ENCODE measurements at regions not wholly inside any gene's neighbourhood (a gene's known extent, or its start where the extent isn't known, plus 50 kb on each side); places are given as distances from the start of the nearest gene placed in this dataset.

DNA sequence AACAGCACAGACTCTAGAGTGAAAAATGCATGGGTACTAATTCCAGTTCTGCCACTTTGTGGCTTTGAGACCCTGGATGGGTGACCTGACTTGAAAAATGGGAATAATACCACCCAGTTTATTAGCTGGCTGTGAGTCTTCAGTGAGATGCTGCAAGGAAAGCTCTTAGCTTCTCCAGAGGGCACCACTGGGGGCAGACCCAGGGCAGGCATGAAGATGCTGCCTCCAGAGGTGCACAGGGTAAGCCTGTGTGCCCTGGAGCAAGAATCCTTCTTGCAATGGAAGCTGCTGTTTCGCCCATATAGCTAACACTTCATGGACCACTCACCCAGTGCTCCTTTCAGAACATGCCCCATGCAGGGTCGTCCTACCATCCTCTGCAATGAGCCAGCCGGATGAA, 75.7 kb downstream of the C5orf15 start:
- H3K4me2 ChIP-seq (ENCODE audit: low read length), result no peak overlapping the region
- no peaks in the 10 kb centered on the region for H4K20me1 ChIP-seq (ENCODE audit: insufficient read depth)
- no peak overlapping the region for H2AFZ ChIP-seq (ENCODE audit: low read depth, low read length)
- H3F3A ChIP-seq (ENCODE audit: insufficient read depth, low read length, poor library complexity, severe bottlenecking), result no peaks in the 10 kb centered on the region
- H3K79me2 ChIP-seq (replicated peaks; ENCODE audit: insufficient read depth, low read length), result no peaks in the 10 kb centered on the region
- H3K27ac ChIP-seq (ENCODE audit: low read length), result no peak overlapping the region
- no peak overlapping the region for H3K4me3 ChIP-seq (ENCODE audit: low read length)
- no peaks in the 10 kb centered on the region for H3K9me2 ChIP-seq (ENCODE audit: insufficient read depth, low read length)
- no peaks in the 10 kb centered on the region for H3K36me3 ChIP-seq (ENCODE audit: insufficient read depth, low read length)
- H3K9me3 ChIP-seq (ENCODE audit: low read length), result no peaks in the 10 kb centered on the region
- no peaks in the 10 kb centered on the region for H3K27me3 ChIP-seq (ENCODE audit: insufficient read depth, low read depth, low read length)
- TF ChIP-seq EZH2 (IDR thresholded peaks at IDR 0.05; ENCODE audit: borderline replicate concordance, insufficient read depth, low read length, poor library complexity, severe bottlenecking) (no peak), POLR2AphosphoS5 (IDR thresholded peaks at IDR 0.05) (no peak), MXI1 (conservative IDR thresholded peaks at IDR 0.05; ENCODE audit: poor library complexity, severe bottlenecking) (no peak), TAF1 (IDR thresholded peaks at IDR 0.05; ENCODE audit: low read depth) (no peak), RAD21 (conservative IDR thresholded peaks at IDR 0.05) (no peak), EP300 (conservative IDR thresholded peaks at IDR 0.05; ENCODE audit: poor library complexity, severe bottlenecking) (no peak), SMC3 (conservative IDR thresholded peaks at IDR 0.05; ENCODE audit: poor library complexity) (no peak)
- TF ChIP-seq, protein P1, sequence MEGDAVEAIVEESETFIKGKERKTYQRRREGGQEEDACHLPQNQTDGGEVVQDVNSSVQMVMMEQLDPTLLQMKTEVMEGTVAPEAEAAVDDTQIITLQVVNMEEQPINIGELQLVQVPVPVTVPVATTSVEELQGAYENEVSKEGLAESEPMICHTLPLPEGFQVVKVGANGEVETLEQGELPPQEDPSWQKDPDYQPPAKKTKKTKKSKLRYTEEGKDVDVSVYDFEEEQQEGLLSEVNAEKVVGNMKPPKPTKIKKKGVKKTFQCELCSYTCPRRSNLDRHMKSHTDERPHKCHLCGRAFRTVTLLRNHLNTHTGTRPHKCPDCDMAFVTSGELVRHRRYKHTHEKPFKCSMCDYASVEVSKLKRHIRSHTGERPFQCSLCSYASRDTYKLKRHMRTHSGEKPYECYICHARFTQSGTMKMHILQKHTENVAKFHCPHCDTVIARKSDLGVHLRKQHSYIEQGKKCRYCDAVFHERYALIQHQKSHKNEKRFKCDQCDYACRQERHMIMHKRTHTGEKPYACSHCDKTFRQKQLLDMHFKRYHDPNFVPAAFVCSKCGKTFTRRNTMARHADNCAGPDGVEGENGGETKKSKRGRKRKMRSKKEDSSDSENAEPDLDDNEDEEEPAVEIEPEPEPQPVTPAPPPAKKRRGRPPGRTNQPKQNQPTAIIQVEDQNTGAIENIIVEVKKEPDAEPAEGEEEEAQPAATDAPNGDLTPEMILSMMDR (IDR thresholded peaks at IDR 0.05; ENCODE audit: poor library complexity, severe bottlenecking), result no peak
- TF ChIP-seq, protein P2, sequence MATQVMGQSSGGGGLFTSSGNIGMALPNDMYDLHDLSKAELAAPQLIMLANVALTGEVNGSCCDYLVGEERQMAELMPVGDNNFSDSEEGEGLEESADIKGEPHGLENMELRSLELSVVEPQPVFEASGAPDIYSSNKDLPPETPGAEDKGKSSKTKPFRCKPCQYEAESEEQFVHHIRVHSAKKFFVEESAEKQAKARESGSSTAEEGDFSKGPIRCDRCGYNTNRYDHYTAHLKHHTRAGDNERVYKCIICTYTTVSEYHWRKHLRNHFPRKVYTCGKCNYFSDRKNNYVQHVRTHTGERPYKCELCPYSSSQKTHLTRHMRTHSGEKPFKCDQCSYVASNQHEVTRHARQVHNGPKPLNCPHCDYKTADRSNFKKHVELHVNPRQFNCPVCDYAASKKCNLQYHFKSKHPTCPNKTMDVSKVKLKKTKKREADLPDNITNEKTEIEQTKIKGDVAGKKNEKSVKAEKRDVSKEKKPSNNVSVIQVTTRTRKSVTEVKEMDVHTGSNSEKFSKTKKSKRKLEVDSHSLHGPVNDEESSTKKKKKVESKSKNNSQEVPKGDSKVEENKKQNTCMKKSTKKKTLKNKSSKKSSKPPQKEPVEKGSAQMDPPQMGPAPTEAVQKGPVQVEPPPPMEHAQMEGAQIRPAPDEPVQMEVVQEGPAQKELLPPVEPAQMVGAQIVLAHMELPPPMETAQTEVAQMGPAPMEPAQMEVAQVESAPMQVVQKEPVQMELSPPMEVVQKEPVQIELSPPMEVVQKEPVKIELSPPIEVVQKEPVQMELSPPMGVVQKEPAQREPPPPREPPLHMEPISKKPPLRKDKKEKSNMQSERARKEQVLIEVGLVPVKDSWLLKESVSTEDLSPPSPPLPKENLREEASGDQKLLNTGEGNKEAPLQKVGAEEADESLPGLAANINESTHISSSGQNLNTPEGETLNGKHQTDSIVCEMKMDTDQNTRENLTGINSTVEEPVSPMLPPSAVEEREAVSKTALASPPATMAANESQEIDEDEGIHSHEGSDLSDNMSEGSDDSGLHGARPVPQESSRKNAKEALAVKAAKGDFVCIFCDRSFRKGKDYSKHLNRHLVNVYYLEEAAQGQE (IDR thresholded peaks at IDR 0.05; ENCODE audit: borderline replicate concordance), result no peak
- no peak overlapping the region for H3K9ac ChIP-seq (ENCODE audit: low read length)

DNA sequence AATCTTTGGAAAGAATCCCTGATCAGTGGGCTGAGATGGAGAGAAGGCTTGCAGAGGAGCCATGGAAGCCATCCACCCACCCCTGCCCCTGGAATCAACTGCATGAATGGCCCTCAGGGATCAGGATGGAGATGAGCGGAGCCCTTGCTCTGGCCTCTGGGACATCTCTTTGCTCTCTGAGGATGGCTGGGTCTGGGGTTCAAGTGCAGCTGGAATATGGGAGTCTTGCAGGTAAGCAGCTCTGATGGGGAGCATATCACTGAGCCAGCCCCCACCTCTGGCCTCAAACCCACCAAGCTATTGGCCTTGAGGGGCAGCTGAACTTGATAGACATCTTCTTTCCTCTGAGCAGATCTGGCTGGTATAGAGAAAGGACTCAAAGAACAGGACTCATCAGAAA, 76.1 kb downstream of the C5orf15 start:
- H3K27ac ChIP-seq (ENCODE audit: low read length), result no peak overlapping the region
- TF ChIP-seq, protein P1 (IDR thresholded peaks at IDR 0.05; ENCODE audit: poor library complexity, severe bottlenecking), result no peak
- TF ChIP-seq EZH2 (IDR thresholded peaks at IDR 0.05; ENCODE audit: borderline replicate concordance, insufficient read depth, low read length, poor library complexity, severe bottlenecking) (no peak), EP300 (conservative IDR thresholded peaks at IDR 0.05; ENCODE audit: poor library complexity, severe bottlenecking) (no peak), MXI1 (conservative IDR thresholded peaks at IDR 0.05; ENCODE audit: poor library complexity, severe bottlenecking) (no peak), RAD21 (conservative IDR thresholded peaks at IDR 0.05) (no peak), SMC3 (conservative IDR thresholded peaks at IDR 0.05; ENCODE audit: poor library complexity) (no peak), TAF1 (IDR thresholded peaks at IDR 0.05; ENCODE audit: low read depth) (no peak), POLR2AphosphoS5 (IDR thresholded peaks at IDR 0.05) (no peak)
- TF ChIP-seq, protein P2 (IDR thresholded peaks at IDR 0.05; ENCODE audit: borderline replicate concordance), result no peak
- no peaks in the 10 kb centered on the region for H3K36me3 ChIP-seq (ENCODE audit: insufficient read depth, low read length)
- no peak overlapping the region for H3K9ac ChIP-seq (ENCODE audit: low read length)
- H3K79me2 ChIP-seq (replicated peaks; ENCODE audit: insufficient read depth, low read length), result no peaks in the 10 kb centered on the region
- H3K9me2 ChIP-seq (ENCODE audit: insufficient read depth, low read length), result no peaks in the 10 kb centered on the region
- no peak overlapping the region for H3K4me3 ChIP-seq (ENCODE audit: low read length)
- no peaks in the 10 kb centered on the region for H3K27me3 ChIP-seq (ENCODE audit: insufficient read depth, low read depth, low read length)
- no peaks in the 10 kb centered on the region for H3F3A ChIP-seq (ENCODE audit: insufficient read depth, low read length, poor library complexity, severe bottlenecking)
- no peak overlapping the region for H2AFZ ChIP-seq (ENCODE audit: low read depth, low read length)
- no peaks in the 10 kb centered on the region for H4K20me1 ChIP-seq (ENCODE audit: insufficient read depth)
- no peak overlapping the region for H3K4me2 ChIP-seq (ENCODE audit: low read length)
- H3K9me3 ChIP-seq (ENCODE audit: low read length), result no peaks in the 10 kb centered on the region

All from neural cell (in vitro differentiated cells).